SIG-M5 treated with dmso at 0.1 percent for 504 hours (cell line): ENCODE measurements at regions not wholly inside any gene's neighbourhood (a gene's known extent, or its start where the extent isn't known, plus 50 kb on each side); places are given as distances from the start of the nearest gene placed in this dataset.
"Not testable (repeated sequence)": the region's sequence is repeated elsewhere in the genome, so short reads cannot be mapped to it uniquely, and the experiment has no call there.

Experiments
- DNase-seq: peaks from one replicate; lab custom pipeline; 2025; ENCODE audit not compliant: unreplicated experiment; lab: John Stamatoyannopoulos, UW

- DNase-seq = no peak
Observed at GRCh38 chr6:48449002-48449401, 338.0 kb upstream of the PTCHD4 start.

GRCh38 chr6:48447251-48447650 lies 336.3 kb upstream of the PTCHD4 start:
- no peak for DNase-seq

GRCh38 chr6:48429610-48430009 lies 318.6 kb upstream of the PTCHD4 start:
- no peak for DNase-seq

- no peak for DNase-seq
Observed at GRCh38 chr6:48429021-48429420, 318.0 kb upstream of the PTCHD4 start.

- DNase-seq = no peak
Observed at GRCh38 chr6:48426636-48427035, 315.6 kb upstream of the PTCHD4 start.

- DNase-seq = no peak
Observed at GRCh38 chr6:48423640-48424365, 312.8 kb upstream of the PTCHD4 start.

GRCh38 chr6:48419992-48420391 lies 309.0 kb upstream of the PTCHD4 start:
- DNase-seq = no peak

GRCh38 chr6:48417927-48418326 lies 306.9 kb upstream of the PTCHD4 start:
- no peak for DNase-seq

- no peak for DNase-seq
Observed at GRCh38 chr6:48412656-48413055, 301.7 kb upstream of the PTCHD4 start.

- DNase-seq = no peak
Observed at GRCh38 chr6:48404927-48405326, 293.9 kb upstream of the PTCHD4 start.

- no peak for DNase-seq
Observed at GRCh38 chr6:48403587-48403986, 292.6 kb upstream of the PTCHD4 start.

- DNase-seq = no peak
Observed at GRCh38 chr6:48401016-48401415, 290.0 kb upstream of the PTCHD4 start.

GRCh38 chr6:48397887-48398286 lies 286.9 kb upstream of the PTCHD4 start:
- DNase-seq = no peak

- DNase-seq = no peak
Observed at GRCh38 chr6:48389146-48390043, 278.4 kb upstream of the PTCHD4 start.

- no peak for DNase-seq
Observed at GRCh38 chr6:48388044-48388443, 277.0 kb upstream of the PTCHD4 start.

GRCh38 chr6:48378884-48379407 lies 267.9 kb upstream of the PTCHD4 start:
- DNase-seq = no peak

- no peak for DNase-seq
Observed at GRCh38 chr6:48377115-48377514, 266.1 kb upstream of the PTCHD4 start.

GRCh38 chr6:48371226-48371625 lies 260.2 kb upstream of the PTCHD4 start:
- not testable (repeated sequence) for DNase-seq

GRCh38 chr6:48369100-48369499 lies 258.1 kb upstream of the PTCHD4 start:
- DNase-seq = no peak

GRCh38 chr6:48325701-48326100 lies 214.7 kb upstream of the PTCHD4 start:
- no peak for DNase-seq

- DNase-seq = no peak
Observed at GRCh38 chr6:48318670-48319069, 207.7 kb upstream of the PTCHD4 start.

- DNase-seq = no peak
Observed at GRCh38 chr6:48315915-48316314, 204.9 kb upstream of the PTCHD4 start.
